NCI-H2227 (cell line): ENCODE measurements at regions not wholly inside any gene's neighbourhood (a gene's known extent, or its start where the extent isn't known, plus 50 kb on each side); places are given as distances from the start of the nearest gene placed in this dataset.
"Not testable (repeated sequence)": the region's sequence is repeated elsewhere in the genome, so short reads cannot be mapped to it uniquely, and the experiment has no call there.

Source experiments
- DNase-seq: peaks from one replicate; lab custom pipeline; 2025; ENCODE audit not compliant: unreplicated experiment; lab: John Stamatoyannopoulos, UW

- no peak for DNase-seq
Measured at GRCh38 chr18:34461266-34461665, 236.6 kb upstream of the NOL4 start.

GRCh38 chr18:34467058-34467457, 242.3 kb upstream of the NOL4 start:
- DNase-seq: no peak

GRCh38 chr18:34480162-34480700, 229.9 kb upstream of the DTNA start:
- DNase-seq: no peak

- no peak for DNase-seq
Measured at GRCh38 chr18:34482204-34482603, 227.9 kb upstream of the DTNA start.

- no peak for DNase-seq
Measured at GRCh38 chr18:34483198-34483597, 226.9 kb upstream of the DTNA start.

GRCh38 chr18:34491719-34492118, 218.4 kb upstream of the DTNA start:
- no peak for DNase-seq

- peak; percentile 53 for DNase-seq
Measured at GRCh38 chr18:34492652-34493051, 217.4 kb upstream of the DTNA start.

- DNase-seq: peak; percentile 92
Measured at GRCh38 chr18:34493099-34493544, 217.0 kb upstream of the DTNA start.

- peak; percentile 79 for DNase-seq
Measured at GRCh38 chr18:34493566-34494358, 216.3 kb upstream of the DTNA start.

- DNase-seq: peak; percentile 37
Measured at GRCh38 chr18:34494359-34494696, 215.8 kb upstream of the DTNA start.

GRCh38 chr18:34495506-34495905, 214.6 kb upstream of the DTNA start:
- DNase-seq: no peak

GRCh38 chr18:34501553-34501952, 208.5 kb upstream of the DTNA start:
- no peak for DNase-seq

- DNase-seq: no peak
Measured at GRCh38 chr18:34506198-34506597, 203.9 kb upstream of the DTNA start.

- DNase-seq: no peak
Measured at GRCh38 chr18:34509163-34509562, 200.9 kb upstream of the DTNA start.

GRCh38 chr18:34509879-34510586, 200.1 kb upstream of the DTNA start:
- DNase-seq: no peak

GRCh38 chr18:34510926-34511325, 199.2 kb upstream of the DTNA start:
- DNase-seq: no peak

- DNase-seq: no peak
Measured at GRCh38 chr18:34511435-34511834, 198.7 kb upstream of the DTNA start.

- no peak for DNase-seq
Measured at GRCh38 chr18:34511879-34512278, 198.2 kb upstream of the DTNA start.

- no peak for DNase-seq
Measured at GRCh38 chr18:34514238-34514637, 195.9 kb upstream of the DTNA start.

- no peak for DNase-seq
Measured at GRCh38 chr18:34514957-34515356, 195.1 kb upstream of the DTNA start.

GRCh38 chr18:34516355-34516754, 193.7 kb upstream of the DTNA start:
- not testable (repeated sequence) for DNase-seq

GRCh38 chr18:34516996-34517395, 193.1 kb upstream of the DTNA start:
- DNase-seq: not testable (repeated sequence)
